Suprapubic skin (tissue), 4 donors: ENCODE measurements at regions not wholly inside any gene's neighbourhood (a gene's known extent, or its start where the extent isn't known, plus 50 kb on each side); places are given as distances from the start of the nearest gene placed in this dataset.

Experiments used
- DNase-seq, 2 donors: peaks; one replicate each; pipeline ENCODE4 v3.0.0-alpha.2; 2019; ENCODE audit warnings: low spot score in 2 of 2
- H3K27ac ChIP-seq: fragments of 200-600 bp; sonication (generic); one replicate; pipeline ENCODE4 v1.5.1; 2019
- H3K27me3 ChIP-seq: fragments of 200-600 bp; sonication (generic); one replicate; pipeline ENCODE4 v1.5.1; 2019
- H3K36me3 ChIP-seq: fragments of 200-600 bp; sonication (generic); one replicate; pipeline ENCODE4 v1.5.1; 2019
- H3K4me1 ChIP-seq: fragments of 200-600 bp; sonication (generic); one replicate; pipeline ENCODE4 v1.5.1; 2019
- H3K4me3 ChIP-seq: fragments of 200-600 bp; sonication (generic); one replicate; pipeline ENCODE4 v1.5.1; 2019; ENCODE audit warnings: mild to moderate bottlenecking
- H3K9me3 ChIP-seq: fragments of 200-600 bp; sonication (generic); one replicate; pipeline ENCODE4 v1.5.1; 2019
- EP300 ChIP-seq: sonication (generic); formaldehyde crosslinking; IDR thresholded peaks from one replicate; pipeline ENCODE4 v1.6.1; 2017; ENCODE audit warnings: antibody characterized with exemption
- POLR2A ChIP-seq, 2 donors: fragments of 450-650 bp; IDR thresholded peaks; one replicate each; pipeline ENCODE4 v1.6.1; 2017; ENCODE audit warnings: antibody characterized with exemption in 2 of 2, mild to moderate bottlenecking in 2 of 2, moderate library complexity in 2 of 2
- POLR2AphosphoS5 ChIP-seq, 3 donors: sonication (generic); formaldehyde crosslinking; IDR thresholded peaks; one replicate each; pipeline ENCODE4 v1.6.1; 2017; ENCODE audit warnings: antibody characterized with exemption in 3 of 3
- WGBS: methylation state at CpG from one replicate; pipeline ENCODE4 v1.1.5; 2018; 5-methylcytosine and 5-hydroxymethylcytosine counted together
- TF ChIP-seq, protein P1 (sequence below), 2 donors: fragments of 200-600 bp in 1 of 2; fragments of 450-650 bp in 1 of 2; sonication (generic) in 1 of 2; IDR thresholded peaks; one replicate each; pipeline ENCODE4 v1.5.1; 2016 to 2019; ENCODE audit warnings: antibody characterized with exemption in 2 of 2, mild to moderate bottlenecking in 1 of 2, moderate library complexity in 1 of 2

DNA sequence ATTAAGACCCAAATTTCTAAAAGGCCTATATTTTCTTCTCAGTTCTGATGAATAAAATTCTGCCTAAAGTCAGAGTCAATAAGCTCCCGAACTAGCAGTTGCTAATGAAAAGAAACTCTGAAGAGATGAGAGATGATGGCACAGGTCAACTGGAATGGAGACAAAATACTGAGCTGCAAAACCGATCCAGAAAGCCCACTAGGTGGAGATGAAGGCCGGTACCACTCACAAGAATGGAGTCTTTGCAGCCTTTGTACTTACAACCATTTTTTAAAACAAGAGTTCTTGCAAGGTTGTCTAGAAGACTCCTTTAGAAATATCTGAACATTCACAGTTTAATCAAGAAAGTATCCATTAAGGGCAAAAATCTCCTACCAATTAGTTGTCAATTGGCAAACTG lies 119.9 kb upstream of the TJP1 start:
- Histone ChIP-seq H3K27me3 (no peaks in the 10 kb centered on the region), H3K4me3 (no peak overlapping the region), H3K27ac (no peak overlapping the region), H3K4me1 (no peaks in the 10 kb centered on the region), H3K9me3 (no peaks in the 10 kb centered on the region), H3K36me3 (no peaks in the 10 kb centered on the region)
- TF ChIP-seq EP300 (no peak), POLR2A (IDR thresholded peaks at IDR 0.05) (no peak), POLR2AphosphoS5 (IDR thresholded peaks at IDR 0.05) (no peak)
- TF ChIP-seq, protein P1, sequence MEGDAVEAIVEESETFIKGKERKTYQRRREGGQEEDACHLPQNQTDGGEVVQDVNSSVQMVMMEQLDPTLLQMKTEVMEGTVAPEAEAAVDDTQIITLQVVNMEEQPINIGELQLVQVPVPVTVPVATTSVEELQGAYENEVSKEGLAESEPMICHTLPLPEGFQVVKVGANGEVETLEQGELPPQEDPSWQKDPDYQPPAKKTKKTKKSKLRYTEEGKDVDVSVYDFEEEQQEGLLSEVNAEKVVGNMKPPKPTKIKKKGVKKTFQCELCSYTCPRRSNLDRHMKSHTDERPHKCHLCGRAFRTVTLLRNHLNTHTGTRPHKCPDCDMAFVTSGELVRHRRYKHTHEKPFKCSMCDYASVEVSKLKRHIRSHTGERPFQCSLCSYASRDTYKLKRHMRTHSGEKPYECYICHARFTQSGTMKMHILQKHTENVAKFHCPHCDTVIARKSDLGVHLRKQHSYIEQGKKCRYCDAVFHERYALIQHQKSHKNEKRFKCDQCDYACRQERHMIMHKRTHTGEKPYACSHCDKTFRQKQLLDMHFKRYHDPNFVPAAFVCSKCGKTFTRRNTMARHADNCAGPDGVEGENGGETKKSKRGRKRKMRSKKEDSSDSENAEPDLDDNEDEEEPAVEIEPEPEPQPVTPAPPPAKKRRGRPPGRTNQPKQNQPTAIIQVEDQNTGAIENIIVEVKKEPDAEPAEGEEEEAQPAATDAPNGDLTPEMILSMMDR (IDR thresholded peaks at IDR 0.05), result no peak
- DNase-seq, result no peak
- 62% methylated on average over 3 of the region's 3 CpGs for WGBS

GRCh38 chr15:29939404-29939803 lies 117.1 kb upstream of the TJP1 start:
- Histone ChIP-seq H3K9me3 (no peaks in the 10 kb centered on the region), H3K4me1 (no peaks in the 10 kb centered on the region), H3K27ac (no peak overlapping the region), H3K36me3 (no peaks in the 10 kb centered on the region), H3K4me3 (no peak overlapping the region), H3K27me3 (no peaks in the 10 kb centered on the region)
- TF ChIP-seq EP300 (no peak), POLR2AphosphoS5 (IDR thresholded peaks at IDR 0.05) (no peak), POLR2A (IDR thresholded peaks at IDR 0.05) (no peak)
- TF ChIP-seq, protein P1 (IDR thresholded peaks at IDR 0.05), result no peak
- DNase-seq, result no peak
- WGBS, result 100% methylated on average over 1 of the region's 1 CpG

DNA sequence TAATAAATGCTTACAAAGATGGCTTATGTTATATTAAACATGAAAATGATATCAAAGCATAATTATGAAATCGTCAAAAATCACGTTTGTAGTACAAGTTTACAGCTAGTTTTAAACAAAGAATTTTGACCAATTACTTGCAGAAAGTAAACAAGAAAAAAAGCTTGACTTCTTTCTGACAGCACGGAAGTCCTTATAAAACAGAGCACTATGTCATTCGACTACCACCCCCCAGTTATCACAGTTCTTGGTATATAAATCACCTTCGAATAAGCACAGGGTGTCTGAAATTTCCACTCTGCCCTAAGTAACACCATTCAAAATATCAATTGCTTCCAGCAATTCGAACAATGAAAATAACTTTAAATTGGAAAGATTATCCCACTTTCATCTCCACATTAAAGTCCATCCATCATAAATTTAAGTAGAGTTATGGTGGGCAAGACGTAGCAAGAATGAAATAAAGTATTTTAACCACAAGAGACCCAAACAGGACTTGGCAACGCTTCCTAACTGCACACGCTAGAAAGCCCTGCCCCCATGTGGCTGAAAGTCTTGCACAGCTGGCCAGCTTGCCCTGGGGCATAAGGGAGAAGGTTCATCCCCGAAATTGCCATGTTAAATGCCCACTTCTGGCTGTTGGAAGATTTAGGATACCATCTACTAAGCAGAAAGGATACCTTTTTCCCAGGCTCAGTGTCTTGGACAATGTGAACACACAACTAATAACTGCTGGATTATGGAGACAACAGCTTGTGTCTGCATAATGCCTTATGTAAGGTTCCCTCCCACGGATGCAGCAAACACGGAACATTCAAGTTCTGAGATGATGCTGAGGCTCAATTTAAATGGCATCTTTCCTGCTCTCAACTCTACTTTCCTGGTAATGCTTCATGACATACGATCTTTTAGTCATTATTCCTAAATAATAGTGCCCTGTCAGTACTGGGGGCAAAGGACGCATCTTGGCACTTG lies 116.4 kb upstream of the TJP1 start:
- Histone ChIP-seq H3K9me3 (no peaks in the 10 kb centered on the region), H3K36me3 (no peaks in the 10 kb centered on the region), H3K27ac (no peak overlapping the region), H3K4me1 (no peaks in the 10 kb centered on the region), H3K27me3 (no peaks in the 10 kb centered on the region), H3K4me3 (no peak overlapping the region)
- no peak for DNase-seq
- TF ChIP-seq POLR2A (IDR thresholded peaks at IDR 0.05) (no peak), EP300 (no peak), POLR2AphosphoS5 (IDR thresholded peaks at IDR 0.05) (no peak)
- TF ChIP-seq, protein P1 (IDR thresholded peaks at IDR 0.05), result no peak
- WGBS, result 46% methylated on average over 14 of the region's 14 CpGs

- Histone ChIP-seq H3K27ac (no peak overlapping the region), H3K4me1 (no peaks in the 10 kb centered on the region), H3K9me3 (no peaks in the 10 kb centered on the region), H3K36me3 (no peaks in the 10 kb centered on the region), H3K27me3 (no peaks in the 10 kb centered on the region), H3K4me3 (no peak overlapping the region)
- no peak for DNase-seq
- WGBS, result 70% methylated on average over 2 of the region's 2 CpGs
- TF ChIP-seq, protein P1 (IDR thresholded peaks at IDR 0.05), result no peak
- no peak for TF ChIP-seq EP300
- TF ChIP-seq POLR2AphosphoS5 (IDR thresholded peaks at IDR 0.05), result no peak
- TF ChIP-seq POLR2A (IDR thresholded peaks at IDR 0.05), result no peak
Observed at GRCh38 chr15:29937956-29938355, 115.7 kb upstream of the TJP1 start.

DNA sequence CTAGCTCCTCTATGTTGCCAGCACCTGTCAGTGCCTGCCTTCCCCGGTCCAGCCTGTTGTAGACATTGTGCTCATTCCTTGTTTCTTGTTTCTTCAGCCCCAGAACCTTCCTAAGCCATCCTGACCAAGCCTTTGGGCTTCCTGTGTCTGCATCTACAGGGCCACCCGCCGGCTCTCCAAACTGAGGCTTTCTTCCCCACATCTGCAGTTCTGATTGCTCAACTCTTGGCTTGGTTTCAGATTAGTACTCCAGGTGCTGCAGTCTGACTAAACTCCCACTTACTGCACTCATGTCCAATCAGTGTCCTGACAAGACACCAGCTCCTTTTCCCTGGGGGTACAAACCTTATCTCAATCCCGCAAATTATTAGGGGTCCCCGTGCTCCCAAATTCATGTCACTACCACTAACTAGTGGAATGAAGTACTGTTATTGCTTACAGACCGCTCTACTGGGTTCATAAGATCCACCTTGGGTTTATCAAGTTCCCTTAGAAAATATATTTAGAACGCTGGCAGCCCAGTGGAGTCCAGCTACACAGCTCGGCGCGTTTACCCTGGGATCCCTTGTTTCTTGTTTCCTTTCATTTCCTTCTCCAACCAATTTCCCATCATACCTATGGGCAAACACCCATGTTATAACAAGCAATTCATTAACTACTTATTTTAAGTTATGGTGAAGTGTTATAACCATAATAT lies 114.2 kb upstream of the TJP1 start:
- H3K27ac ChIP-seq, result no peak overlapping the region
- TF ChIP-seq POLR2A (IDR thresholded peaks at IDR 0.05), result no peak
- TF ChIP-seq POLR2AphosphoS5 (IDR thresholded peaks at IDR 0.05), result no peak
- TF ChIP-seq, protein P1 (IDR thresholded peaks at IDR 0.05), result no peak
- no peak for TF ChIP-seq EP300
- DNase-seq, result no peak
- no peaks in the 10 kb centered on the region for H3K27me3 ChIP-seq
- H3K36me3 ChIP-seq, result no peaks in the 10 kb centered on the region
- H3K4me3 ChIP-seq, result no peak overlapping the region
- 74% methylated on average over 10 of the region's 10 CpGs for WGBS
- no peaks in the 10 kb centered on the region for H3K4me1 ChIP-seq
- H3K9me3 ChIP-seq, result no peaks in the 10 kb centered on the region
